ENCODE measurements at regions not wholly inside any gene's neighbourhood (a gene's known extent, or its start where the extent isn't known, plus 50 kb on each side); places are given as distances from the start of the nearest gene placed in this dataset.

DNA sequence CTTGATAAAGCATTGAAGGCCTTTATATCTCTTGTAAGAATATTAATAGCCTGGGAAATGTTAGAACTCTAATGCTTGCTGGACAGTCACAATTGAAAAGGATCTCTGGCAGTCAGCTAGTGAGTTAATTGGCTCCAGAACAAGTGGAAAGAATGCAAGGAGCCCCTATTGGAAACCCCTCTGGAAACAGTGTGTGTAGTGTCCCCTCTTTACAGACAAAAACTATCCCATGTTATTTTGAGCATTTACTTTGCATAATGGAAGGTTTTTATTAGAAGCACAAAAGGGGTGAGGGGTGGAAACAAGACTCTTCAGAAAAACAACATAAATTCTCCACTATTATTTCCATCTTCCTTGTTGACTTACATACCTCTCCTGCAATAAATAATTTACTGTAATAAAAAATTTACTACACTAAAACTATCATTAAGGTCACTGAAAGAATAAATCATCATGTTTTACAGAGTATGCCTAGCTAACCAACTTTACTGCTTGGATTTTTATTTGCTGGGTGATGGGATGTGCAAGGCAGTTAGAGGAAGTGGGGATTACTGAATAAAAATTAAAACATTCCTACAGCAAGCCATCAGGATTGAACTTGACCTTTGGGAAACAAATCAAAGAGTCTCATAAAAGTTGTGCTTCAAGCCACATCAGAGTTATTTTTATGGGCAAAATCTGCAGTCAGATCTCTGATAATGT is 610.4 kb downstream of the TBC1D4 start:
- DNase-seq (ENCODE audit: low read depth in 2 of 2), result no peak

DNA sequence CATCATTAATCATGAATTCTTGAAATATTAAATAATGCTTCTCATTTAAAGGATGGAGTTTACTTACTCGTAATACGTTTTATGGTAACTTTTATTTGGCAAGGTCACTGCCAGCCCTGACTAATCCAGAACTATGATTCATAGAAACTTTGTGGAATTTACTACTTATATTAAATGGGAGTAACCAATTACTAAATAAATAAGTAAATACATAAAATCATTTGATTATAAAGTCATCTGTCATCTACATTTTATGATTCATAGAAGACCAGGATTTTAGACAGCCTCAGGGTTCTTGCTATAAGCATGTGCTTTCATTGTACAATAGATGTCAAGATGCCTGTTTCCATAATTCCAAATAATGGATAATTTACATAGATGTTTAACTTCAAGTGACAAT is 611.1 kb downstream of the TBC1D4 start:
- DNase-seq (ENCODE audit: low read depth in 2 of 2), result no peak

DNA sequence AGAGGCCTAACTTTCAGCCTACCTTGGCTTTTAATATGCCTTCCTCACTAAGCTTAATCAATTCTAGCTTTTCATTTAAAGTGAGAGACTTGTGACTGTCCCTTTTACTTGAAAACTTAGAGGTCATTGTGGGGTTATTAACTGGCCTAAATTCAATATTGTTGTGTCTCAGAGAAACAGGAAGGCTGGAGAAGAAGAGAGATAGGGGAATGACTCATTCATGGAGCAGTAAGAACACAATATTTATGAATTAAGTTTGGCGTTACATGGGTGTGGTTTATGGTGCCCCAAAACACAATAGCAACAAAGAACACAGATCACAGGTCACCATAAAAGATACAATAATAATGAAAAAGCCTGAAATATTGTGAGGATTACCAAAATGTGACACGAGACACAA is 612.1 kb downstream of the TBC1D4 start:
- DNase-seq (ENCODE audit: low read depth in 2 of 2), result no peak

DNA sequence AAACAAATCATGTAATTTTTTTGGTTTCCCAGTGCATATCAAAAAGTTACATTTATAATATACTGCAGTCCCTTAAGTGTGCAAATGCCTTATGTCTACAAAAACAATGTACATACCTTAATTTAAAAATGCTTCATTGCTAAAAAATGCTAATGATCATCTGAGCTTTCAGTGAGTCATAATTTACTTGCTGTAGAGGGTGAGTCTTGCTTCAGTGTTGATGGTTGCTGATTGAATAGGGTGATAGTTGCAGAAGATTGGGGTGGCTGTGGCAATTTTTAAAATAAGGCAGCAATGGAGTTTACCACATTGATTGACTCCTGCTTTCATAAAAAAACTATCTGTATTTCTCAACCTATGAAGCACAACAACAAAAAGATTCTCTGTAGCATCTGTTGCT is 613.9 kb downstream of the TBC1D4 start:
- DNase-seq (ENCODE audit: low read depth in 2 of 2), result no peak

DNA sequence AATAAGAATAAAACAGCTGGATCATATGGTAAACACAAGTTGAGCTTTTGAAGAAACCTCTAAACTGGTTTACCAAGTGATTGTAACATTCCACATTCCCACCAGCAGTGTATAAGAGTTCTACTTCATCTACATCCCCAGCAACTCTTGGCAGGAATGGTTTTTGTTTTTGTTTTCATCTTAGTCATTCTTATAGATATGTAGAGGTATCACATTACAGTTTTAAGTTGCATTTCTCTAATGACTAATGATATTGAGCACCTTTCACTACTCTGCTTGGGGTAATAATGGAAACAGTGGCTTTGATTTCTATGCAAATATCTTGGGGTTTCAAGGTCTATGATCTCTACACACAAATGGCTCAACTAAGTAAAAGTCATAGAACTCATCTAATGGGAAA is 614.5 kb downstream of the TBC1D4 start:
- DNase-seq (ENCODE audit: low read depth in 2 of 2), result no peak

DNA sequence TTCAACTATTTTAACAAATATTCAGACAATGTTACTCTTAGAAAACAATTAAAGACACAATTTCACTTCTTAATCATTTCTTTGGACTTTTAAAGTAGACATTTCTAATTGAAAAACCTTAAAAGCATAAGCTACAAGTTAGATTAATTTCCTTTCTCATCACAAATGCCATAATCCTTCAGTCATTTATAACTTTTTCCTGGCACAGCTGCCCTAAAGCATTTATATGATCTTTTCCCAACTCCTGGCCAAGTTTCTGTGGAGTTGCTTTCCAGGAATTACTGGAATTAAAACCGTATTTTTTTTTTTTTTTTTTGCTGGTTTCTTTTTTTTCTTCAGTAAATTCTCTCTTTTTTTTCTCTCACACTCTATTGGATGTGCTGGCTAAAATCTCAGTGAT is 615.9 kb downstream of the TBC1D4 start:
- DNase-seq (ENCODE audit: low read depth in 2 of 2), result no peak

DNA sequence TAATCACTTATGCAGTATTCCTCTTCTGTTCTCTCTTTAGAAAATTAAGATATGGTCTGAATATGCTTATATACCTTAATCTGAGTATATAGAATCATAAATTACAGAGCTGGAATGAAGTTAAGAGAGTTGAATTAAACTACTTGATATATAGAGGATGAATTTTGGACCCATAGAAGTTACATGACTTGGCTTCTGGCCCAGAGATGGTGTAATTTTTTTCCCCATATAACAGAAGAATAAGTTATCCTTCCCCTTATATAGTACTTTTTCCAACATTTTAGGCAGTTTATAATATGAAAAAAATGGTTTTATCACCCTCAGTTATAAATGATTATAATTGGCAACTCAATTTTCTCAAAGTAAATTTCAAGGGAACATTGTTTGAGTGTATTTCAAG is 616.3 kb downstream of the TBC1D4 start:
- DNase-seq (ENCODE audit: low read depth in 2 of 2), result no peak

DNA sequence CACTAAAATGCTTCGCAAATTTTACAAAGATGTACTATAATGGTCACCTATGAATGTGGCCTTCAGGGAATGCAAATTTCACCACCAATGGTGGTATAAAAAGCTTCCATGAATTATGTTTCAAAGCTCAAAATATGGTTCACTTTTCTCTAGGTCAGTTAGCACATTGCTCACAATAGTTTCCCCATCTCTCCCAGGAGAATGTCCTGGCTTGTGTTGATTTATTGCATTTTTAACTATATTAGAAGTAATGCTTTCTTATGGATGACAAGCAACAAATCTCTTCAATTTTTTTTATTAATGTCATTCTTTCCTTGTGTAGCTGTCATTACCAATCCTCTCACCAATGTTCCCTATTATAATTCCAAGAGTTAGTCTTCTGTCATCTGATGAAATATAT is 621.2 kb downstream of the TBC1D4 start:
- no peak for DNase-seq (ENCODE audit: low read depth in 2 of 2)

DNA sequence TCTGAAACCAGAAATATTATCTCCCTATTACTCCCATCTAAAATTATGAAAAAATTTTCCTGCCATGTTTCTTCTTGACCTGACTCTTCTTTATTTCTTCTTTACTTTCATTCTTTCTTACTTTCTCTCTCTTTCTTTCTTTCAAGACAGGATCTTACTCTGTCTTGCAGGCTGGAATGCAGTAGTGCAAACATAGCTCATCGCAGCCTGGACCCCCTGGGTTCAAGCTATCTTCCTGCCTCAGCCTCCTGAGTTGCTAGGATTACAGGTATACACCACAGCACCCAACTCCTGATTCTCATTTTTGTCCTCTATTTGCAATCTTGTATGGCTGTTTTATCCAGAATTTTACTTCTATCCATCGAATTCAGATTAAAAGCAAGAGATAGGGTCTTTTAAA is 631.1 kb downstream of the TBC1D4 start:
- no peak for DNase-seq (ENCODE audit: low read depth in 2 of 2)

DNA sequence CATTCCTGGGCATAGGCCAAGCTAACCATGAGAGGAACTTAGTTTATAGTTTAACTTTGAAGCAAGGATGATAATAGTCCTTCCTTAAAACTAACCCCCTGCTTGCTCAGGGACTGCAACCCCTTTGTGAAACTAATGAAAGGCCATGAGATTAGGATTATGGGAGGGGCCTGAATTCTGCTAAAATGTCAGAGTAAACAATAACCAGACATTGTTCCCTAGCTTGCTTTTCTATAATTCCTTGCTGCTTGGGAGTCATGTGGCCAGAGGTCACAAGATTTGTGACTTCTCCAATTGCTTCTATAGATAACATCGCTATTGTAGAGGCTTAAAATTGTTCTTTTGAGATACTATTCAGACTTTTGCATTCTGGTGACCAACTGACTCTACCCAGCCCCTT is 634.0 kb downstream of the TBC1D4 start:
- DNase-seq (ENCODE audit: low read depth in 2 of 2), result no peak

DNA sequence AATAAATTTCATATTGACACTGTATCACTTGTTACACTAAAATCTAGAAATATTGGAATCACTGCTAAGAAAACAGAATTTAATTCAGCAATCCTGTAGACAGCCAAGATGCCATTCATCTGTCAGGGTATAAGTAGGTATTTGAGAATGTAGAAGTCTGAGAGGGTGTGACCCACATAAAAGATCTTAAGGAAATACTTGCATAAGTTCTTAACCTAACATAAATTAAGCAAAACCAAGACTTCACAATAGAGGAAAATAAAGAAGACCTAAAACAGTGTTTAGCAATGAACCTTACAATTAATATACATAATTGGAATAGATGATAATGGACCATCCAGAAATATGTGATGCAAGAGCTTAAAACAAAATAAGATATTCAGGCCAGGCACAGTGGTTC is 636.2 kb downstream of the TBC1D4 start:
- no peak for DNase-seq (ENCODE audit: low read depth in 2 of 2)

DNA sequence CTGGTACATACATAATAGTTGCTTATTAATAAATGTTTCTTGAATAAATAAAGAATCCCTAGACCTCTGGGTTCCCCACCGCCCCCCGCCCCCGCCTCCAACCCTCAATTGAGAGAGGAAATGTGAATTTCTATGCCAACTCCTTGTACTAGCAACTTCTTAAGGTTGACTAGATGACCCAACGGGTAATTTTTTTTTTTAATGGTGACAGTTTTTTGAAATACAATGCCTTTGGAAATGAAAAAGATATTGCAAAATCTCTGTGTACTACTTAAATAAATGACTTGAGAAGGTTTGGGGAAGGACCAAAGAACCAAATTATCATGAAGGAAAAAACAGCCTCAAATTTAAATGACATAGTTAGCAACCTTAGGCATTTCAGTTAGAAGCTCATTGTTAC is 640.3 kb downstream of the TBC1D4 start:
- no peak for DNase-seq (ENCODE audit: low read depth in 2 of 2)

DNA sequence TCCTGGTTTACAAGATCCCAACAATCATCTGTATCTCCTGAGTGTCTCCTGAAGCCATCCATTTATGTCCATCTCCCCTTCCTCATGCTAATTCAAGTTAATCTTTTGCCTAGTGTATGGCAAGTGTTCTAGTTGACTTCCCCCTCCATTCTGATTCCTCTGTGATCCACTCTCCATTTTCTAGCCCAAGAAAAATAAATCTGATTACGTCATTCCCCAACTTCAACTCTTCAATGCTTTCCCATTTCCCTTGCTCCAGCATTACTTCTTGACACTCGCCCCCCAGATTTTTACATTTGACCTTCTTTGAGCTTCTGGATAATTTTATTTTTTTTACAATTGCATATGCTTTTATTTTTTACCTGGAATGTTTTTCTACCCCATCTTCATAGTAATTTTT is 640.8 kb downstream of the TBC1D4 start:
- DNase-seq (ENCODE audit: low read depth in 2 of 2), result no peak

DNA sequence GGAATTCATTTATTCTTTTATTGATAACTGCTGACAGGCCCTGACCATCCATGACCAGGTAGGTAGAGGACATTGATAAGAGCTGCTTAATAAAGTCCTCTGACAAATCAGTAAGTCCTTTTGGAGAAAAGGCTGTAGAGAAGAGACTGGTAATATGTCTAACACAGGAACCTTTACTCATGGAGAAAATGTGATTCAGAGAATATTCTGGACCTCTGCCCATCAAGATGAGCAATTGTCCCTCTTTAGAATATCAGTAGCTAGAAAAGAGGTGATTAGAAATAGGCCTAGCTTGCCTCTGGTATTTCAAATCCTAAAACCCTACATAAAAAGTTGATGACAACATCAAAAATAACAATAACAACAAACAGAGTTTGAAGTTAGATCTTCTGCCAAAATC is 642.3 kb downstream of the TBC1D4 start:
- DNase-seq (ENCODE audit: low read depth in 2 of 2), result no peak

DNA sequence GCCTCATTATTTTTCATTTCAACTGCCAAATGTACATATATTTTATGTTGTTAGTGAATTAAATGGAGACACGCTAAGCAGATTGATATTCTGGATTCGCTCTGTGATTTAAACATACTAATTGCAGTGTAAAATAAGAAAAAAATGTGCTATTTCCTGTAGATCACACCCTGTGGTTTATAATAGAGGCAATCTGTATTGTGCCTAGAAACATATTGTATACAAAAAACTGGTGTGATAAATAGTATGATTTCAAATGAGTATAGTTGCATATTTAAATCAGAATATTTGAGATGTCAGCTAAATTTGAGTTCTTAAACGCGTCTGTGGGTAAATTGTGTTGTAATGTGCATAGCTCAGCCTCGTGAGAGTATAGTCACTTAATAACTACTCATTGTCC is 643.9 kb downstream of the TBC1D4 start:
- no peak for DNase-seq (ENCODE audit: low read depth in 2 of 2)

DNA sequence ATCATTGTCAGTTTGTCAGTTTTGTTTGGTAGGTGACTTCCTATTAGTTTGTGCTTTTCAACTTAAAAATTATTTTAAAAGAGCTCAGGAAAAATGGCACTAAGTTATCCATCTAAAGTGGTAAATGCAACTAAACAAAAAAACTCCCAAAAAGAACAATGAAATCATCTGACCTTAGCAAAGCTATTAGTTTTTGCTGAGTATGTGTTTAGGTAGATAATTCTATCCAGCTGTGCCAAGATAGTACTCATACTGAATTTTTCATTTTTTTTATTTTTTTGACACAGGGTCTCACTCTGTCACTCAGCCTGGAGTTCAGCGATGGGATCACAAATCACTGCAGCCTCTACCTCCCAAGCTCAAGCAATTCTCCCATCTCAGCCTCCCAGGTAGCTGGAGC is 645.3 kb downstream of the TBC1D4 start:
- no peak for DNase-seq (ENCODE audit: low read depth in 2 of 2)

DNA sequence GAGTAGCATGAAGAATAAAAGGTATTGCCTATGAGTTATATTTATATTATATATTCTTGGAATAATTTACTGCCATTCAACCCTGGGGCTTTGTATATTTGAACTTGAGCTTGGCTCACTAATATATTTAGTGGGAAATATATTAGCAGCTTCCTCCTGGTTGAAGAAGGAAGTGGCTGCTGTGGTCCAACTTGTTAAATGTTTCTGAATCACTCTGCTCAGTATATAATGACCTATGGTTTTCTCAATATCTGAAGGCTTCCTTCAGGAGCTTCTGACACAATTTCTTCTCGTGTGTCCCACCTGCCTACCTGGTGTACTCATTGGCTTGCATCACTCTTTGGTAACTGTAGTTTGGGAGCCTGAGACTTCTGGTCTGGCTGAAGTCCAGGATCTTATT is 646.4 kb downstream of the TBC1D4 start:
- no peak for DNase-seq (ENCODE audit: low read depth in 2 of 2)

DNA sequence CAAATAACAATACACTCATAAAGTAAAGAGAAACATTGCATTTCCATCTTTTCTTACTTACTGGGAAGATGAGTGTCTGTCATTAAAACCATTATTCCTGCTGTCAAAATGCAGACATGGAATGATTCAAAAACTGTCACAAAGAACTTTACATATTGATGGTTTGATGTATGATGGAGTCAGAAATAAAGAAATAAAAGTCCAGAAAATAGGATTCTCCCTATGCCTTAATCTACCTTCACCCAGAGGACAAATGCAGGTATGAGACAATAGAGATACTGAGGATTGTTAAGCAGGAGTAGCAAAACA is 656.1 kb downstream of the TBC1D4 start:
- no peak for DNase-seq (ENCODE audit: low read depth in 2 of 2)

DNA sequence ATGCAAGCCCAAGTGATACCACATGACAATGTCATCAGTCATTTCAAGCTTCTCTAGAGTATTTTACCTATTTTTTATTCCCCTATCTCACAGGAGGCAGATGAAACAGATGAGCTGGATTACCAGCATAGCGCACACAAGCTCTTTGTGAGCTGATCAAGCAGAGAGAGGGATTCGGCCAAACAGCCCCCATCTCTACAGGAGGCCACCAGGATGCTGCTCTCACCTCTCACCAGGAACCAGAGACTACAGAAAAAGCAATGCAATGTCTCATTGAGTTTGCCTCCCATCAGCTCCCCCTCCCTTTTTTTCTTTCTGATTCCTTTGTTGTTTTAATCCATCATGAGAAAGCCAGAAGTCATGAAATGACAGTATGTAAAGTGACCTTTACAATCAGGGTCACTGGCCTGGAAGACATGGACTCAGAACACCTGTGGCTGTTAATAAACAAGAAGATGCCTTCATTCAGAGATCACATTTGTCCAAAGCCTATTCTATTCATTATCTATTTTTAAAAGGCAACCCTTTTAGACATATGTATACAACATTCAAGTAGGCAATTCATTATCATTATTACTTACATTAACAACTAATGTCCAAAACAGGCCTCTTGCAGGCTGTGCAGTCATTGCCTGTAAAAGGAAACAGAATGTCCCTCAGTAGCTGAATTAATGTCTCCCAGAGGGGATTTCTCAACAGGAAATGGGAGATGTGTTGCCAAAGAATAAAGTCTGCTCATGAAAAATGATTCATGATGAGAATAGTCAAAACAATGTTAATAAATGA is 656.6 kb downstream of the TBC1D4 start:
- DNase-seq (ENCODE audit: low read depth in 2 of 2), result no peak

DNA sequence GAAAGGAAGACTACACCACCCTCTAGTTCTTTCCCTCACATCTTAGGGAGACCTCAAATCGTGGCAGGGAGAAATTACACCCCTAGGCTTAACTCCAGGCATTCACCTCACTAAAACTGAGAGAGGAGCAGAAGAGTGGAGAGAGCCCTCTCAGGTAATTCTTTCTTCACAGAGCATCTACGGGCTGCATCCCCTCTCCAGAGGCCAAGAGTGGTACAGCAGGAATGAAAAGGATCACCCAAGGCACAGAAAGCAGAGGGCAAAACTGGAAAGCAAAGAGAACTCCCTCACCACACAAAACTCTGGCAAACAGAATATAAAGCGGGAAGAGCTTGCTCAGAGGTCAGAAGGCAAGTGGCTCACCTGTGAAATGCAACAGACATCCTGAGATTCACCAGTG is 661.2 kb downstream of the TBC1D4 start:
- DNase-seq (ENCODE audit: low read depth in 2 of 2), result no peak

DNA sequence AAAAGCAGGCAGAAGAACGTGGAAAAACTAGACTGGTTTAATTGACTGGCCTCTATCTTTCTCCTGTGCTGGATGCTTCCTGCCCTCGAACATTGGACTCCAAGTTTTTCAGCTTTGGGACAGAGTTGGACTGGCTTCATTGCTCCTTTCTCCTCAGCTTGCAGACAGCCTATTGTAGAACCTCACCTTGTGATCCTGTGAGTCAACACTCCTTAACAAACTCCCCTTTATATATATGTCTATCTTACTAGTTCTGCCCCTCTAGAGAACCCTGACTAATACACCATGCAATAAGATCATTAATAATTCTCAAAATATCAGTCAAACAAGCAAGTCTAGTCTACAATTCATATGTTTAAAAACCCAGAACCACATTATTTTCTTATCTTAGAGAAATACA is 662.4 kb downstream of the TBC1D4 start:
- DNase-seq (ENCODE audit: low read depth in 2 of 2), result no peak

DNA sequence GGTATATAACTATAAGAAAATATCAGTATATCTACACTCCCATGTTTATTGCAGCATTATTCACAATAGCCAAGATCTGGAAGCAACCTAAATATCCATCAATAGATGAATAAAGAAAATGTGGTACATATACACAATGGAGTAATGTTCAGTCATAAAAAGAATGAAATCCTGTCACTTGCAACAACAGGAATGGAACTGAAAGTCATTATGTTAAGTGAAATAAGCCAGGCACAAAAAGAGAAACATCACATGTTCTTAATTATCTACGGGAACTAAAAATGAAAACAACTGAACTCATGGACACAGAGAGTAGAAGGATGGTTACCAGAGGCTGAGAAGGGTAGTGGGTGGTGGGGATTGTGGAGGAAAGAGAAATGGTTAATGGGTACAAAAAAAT is 665.2 kb downstream of the TBC1D4 start:
- DNase-seq (ENCODE audit: low read depth in 2 of 2), result no peak

DNA sequence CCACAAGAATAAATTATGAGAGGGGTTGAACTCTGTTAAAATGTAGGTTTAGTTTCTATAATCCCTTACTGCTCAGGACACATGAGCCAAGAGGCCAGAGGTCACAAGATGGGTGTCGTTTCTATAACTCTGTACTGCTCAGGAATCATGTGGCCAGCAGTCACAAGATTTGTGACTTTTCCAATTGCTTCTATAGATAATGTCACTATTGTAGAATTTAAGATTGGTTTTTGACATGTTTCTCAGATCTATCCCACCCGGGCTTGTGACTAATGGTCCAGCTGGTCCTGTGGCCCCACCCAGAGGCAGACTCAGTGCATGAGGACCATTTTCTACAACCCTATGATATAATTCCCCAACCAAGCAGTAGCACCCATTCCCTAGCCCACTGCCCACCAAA is 662.0 kb upstream of the KLF12 start:
- DNase-seq (ENCODE audit: low read depth in 2 of 2), result no peak

DNA sequence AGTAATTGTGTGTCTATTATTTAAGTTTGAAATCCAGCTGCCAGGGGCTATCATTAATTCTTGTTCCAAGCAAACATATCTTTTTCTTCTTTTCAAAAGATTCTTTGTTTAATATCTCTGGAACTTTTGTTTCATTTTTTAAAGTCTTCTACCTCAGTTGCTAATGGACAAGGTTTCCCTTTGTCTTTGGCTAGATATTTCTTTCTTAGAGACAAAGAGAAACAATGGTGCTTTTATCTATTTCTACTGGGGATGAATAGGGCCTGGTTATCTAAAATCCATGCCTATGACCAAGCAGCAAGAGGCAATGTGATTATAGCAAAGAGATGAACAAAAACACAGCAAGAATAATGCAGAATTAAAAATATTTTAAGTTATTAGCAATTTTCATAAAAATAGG is 661.3 kb upstream of the KLF12 start:
- no peak for DNase-seq (ENCODE audit: low read depth in 2 of 2)

Measured in stimulated activated CD8-positive, alpha-beta memory T cell treated with anti-CD3 and anti-CD28 coated beads, Interleukin-2, amount 100 ng/mL, for 48 hours (primary cell).